Progenitor cell of endocrine pancreas (in vitro differentiated cells): ENCODE measurements at regions not wholly inside any gene's neighbourhood (a gene's known extent, or its start where the extent isn't known, plus 50 kb on each side); places are given as distances from the start of the nearest gene placed in this dataset.

Experiments used
- DNase-seq: peaks from one replicate; pipeline ENCODE4 v3.0.0; 2021; ENCODE audit warnings: low spot score; ENCODE audit not compliant: unreplicated experiment
- H3K27ac Mint-ChIP-seq: 2 replicates; pipeline ENCODE4 v1.8.0; 2021; ENCODE audit warnings: mild to moderate bottlenecking, moderate library complexity, mixed read lengths
- H3K27me3 Mint-ChIP-seq: 2 replicates; pipeline ENCODE4 v1.8.0; 2021; ENCODE audit warnings: mixed read lengths
- H3K36me3 Mint-ChIP-seq: 2 replicates; pipeline ENCODE4 v1.8.0; 2022; ENCODE audit warnings: mixed read lengths; ENCODE audit not compliant: insufficient read depth
- H3K4me1 Mint-ChIP-seq: 2 replicates; pipeline ENCODE4 v1.8.0; 2021; ENCODE audit warnings: low read depth, mixed read lengths
- H3K4me3 Mint-ChIP-seq: 2 replicates; pipeline ENCODE4 v1.8.0; 2021; ENCODE audit warnings: low read depth, mild to moderate bottlenecking, moderate library complexity, mixed read lengths
- H3K9me3 Mint-ChIP-seq: 2 replicates; pipeline ENCODE4 v1.8.0; 2021; ENCODE audit warnings: low read depth, mixed read lengths
- TF ChIP-seq, protein P1 (sequence below): fragments of 200-600 bp; sonication (generic); IDR thresholded peaks from one replicate; pipeline ENCODE4 v1.5.0; 2021; ENCODE audit warnings: antibody characterized with exemption, mild to moderate bottlenecking; ENCODE audit not compliant: unreplicated experiment

GRCh38 chr4:77344784-77345183 lies 187.8 kb downstream of the CCNG2 start:
- Mint-ChIP-seq H3K4me3 (no peak overlapping the region), H3K27me3 (no peaks in the 10 kb centered on the region), H3K4me1 (peaks cover 22% of the 10 kb centered on the region), H3K36me3 (peaks cover 6% of the 10 kb centered on the region), H3K9me3 (peaks cover 27% of the 10 kb centered on the region), H3K27ac (no peak overlapping the region)
- TF ChIP-seq, protein P1, sequence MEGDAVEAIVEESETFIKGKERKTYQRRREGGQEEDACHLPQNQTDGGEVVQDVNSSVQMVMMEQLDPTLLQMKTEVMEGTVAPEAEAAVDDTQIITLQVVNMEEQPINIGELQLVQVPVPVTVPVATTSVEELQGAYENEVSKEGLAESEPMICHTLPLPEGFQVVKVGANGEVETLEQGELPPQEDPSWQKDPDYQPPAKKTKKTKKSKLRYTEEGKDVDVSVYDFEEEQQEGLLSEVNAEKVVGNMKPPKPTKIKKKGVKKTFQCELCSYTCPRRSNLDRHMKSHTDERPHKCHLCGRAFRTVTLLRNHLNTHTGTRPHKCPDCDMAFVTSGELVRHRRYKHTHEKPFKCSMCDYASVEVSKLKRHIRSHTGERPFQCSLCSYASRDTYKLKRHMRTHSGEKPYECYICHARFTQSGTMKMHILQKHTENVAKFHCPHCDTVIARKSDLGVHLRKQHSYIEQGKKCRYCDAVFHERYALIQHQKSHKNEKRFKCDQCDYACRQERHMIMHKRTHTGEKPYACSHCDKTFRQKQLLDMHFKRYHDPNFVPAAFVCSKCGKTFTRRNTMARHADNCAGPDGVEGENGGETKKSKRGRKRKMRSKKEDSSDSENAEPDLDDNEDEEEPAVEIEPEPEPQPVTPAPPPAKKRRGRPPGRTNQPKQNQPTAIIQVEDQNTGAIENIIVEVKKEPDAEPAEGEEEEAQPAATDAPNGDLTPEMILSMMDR = no peak
- DNase-seq = no peak

DNA sequence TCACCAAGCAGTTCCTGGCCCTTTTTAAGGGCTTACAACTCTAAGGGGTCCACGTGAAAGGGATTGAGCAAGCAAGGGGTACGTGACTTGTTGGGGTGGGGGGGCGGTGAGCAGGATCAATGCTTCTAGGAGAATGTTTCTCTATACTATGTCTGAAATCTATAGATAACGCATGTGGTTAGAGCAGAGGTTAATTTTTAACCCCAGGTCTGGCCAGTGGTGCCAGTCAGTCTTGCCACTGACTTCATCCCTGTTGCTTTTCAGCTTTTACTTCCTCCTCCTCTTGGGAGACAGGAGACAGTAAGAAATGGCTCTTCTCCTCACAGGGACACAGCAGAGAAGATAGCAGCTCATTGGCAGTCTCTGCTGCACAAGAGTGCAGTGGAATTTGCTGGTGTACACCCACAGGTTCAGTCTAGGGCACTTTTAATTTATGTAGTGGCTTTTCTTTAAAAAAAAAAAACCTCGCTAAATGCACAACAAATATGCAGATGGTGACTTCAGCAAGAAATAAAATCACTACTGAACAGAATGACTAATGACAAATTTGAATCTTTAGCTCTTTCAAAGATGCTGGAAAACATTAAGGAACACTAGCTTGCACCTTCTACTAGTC lies 190.5 kb downstream of the CCNG2 start:
- Mint-ChIP-seq H3K4me3 (no peak overlapping the region), H3K9me3 (peaks cover 11% of the 10 kb centered on the region), H3K4me1 (peaks cover 24% of the 10 kb centered on the region), H3K27ac (peak overlapping the region; percentile 89), H3K36me3 (peaks cover 1% of the 10 kb centered on the region), H3K27me3 (no peaks in the 10 kb centered on the region)
- no peak for DNase-seq
- TF ChIP-seq, protein P1 = no peak

DNA sequence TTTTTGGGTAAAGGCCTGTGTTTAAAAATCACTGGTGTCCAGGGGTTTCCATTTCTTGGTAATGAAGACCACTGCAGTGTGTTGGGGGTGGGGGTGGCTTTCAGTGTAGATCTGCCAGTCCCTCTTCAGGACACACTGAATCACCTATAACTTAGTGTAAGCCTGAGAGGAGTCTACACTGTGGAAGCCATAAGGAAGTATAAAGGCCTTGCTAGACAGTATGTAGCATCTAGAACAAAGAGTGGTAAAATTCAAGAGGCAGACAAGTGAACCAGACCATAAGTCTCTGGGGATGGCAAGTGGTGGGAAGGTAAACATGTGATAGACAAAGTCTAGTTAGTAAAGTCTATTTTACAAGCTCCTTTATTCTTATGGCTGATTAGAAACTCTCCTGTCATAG lies 191.8 kb downstream of the CCNG2 start:
- Mint-ChIP-seq H3K27me3 (no peaks in the 10 kb centered on the region), H3K27ac (no peak overlapping the region), H3K9me3 (peaks cover 4% of the 10 kb centered on the region), H3K4me3 (no peak overlapping the region), H3K4me1 (peaks cover 28% of the 10 kb centered on the region), H3K36me3 (no peaks in the 10 kb centered on the region)
- TF ChIP-seq, protein P1 = no peak
- DNase-seq = no peak

DNA sequence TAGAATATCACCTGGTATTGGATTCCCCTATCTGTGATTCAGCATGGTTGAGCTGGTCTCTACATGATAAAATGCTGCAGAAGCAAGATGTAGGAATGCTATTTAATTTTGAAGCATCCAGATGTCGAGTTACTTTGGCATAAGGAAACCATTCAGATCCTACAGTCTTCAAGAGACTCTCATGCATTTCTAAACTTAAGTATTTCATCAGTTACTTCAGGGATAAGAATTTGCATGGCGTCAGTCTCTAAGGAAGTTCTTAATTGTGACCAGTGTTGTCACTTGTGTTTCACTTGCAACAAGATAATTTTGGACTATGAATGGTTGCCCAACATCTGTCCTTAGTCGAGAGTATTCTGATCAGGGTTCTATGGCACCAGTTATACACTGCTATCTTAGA lies 192.4 kb downstream of the CCNG2 start:
- no peak overlapping the region for H3K4me3 Mint-ChIP-seq
- H3K27me3 Mint-ChIP-seq = no peaks in the 10 kb centered on the region
- TF ChIP-seq, protein P1 = no peak
- no peak for DNase-seq
- peaks cover 4% of the 10 kb centered on the region for H3K9me3 Mint-ChIP-seq
- H3K27ac Mint-ChIP-seq = no peak overlapping the region
- peaks cover 28% of the 10 kb centered on the region for H3K4me1 Mint-ChIP-seq
- no peaks in the 10 kb centered on the region for H3K36me3 Mint-ChIP-seq

DNA sequence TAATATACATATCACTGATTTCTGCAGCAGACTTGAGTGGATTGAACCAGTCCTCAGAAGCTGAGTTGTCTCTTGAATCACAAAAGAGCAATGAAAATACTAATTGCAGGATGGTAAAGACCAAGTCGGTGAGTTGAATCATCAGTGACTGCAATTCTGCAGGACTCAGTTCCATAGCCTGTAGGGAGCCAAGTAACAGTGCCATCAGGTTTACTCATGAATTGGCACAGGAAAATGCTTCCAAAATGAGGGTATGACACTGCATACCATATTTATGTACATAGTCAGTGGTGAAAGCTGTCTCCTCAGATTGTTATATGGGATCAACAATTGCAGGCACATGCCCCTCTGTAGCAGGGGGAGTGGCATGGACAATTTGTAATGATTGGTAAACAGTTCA lies 192.8 kb downstream of the CCNG2 start:
- Mint-ChIP-seq H3K27ac (no peak overlapping the region), H3K4me1 (peaks cover 28% of the 10 kb centered on the region), H3K27me3 (no peaks in the 10 kb centered on the region), H3K9me3 (peaks cover 4% of the 10 kb centered on the region), H3K36me3 (no peaks in the 10 kb centered on the region), H3K4me3 (no peak overlapping the region)
- TF ChIP-seq, protein P1 = no peak
- DNase-seq = no peak
